ENCODE measurements at regions not wholly inside any gene's neighbourhood (a gene's known extent, or its start where the extent isn't known, plus 50 kb on each side); places are given as distances from the start of the nearest gene placed in this dataset.

GRCh38 chr10:45075826-45076380, 75.2 kb downstream of the ZNF22 start (continued):
- no peak for TF ChIP-seq ZNF518A (tag by site-specific recombination; conservative IDR thresholded peaks at IDR 0.05; ENCODE audit: low read depth)
- TF ChIP-seq ZNF670 (tag by site-specific recombination; IDR thresholded peaks at IDR 0.05; ENCODE audit: low read depth) = no peak

GRCh38 chr10:45076891-45077290, 76.2 kb downstream of the ZNF22 start:
- Histone ChIP-seq H3K9me3 (ENCODE audit: control insufficient read depth, insufficient read depth, low read depth, low read length) (no peaks in the 10 kb centered on the region), H3K4me1 (ENCODE audit: control insufficient read depth, insufficient read depth, low read length) (peaks cover 5% of the 10 kb centered on the region; the same call in 1 of the 2 replicates), H3K36me3 (ENCODE audit: control insufficient read depth in 2 of 2, insufficient read depth in 1 of 2, low read length in 2 of 2) (no peaks in the 10 kb centered on the region), H3K4me3 (ENCODE audit: low read depth, low read length) (no peak overlapping the region), H3K27ac (ENCODE audit: extremely low read depth, low read depth, low read length) (no peak overlapping the region)
- ChIA-PET CTCF (no interaction called here), POLR2A (no interaction called here)
- TF ChIP-seq ZFP69B (tag by site-specific recombination; IDR thresholded peaks at IDR 0.05) (no peak), ZBTB20 (tag by site-specific recombination; IDR thresholded peaks at IDR 0.05) (no peak), ZFP41 (tag by site-specific recombination; IDR thresholded peaks at IDR 0.05; ENCODE audit: borderline replicate concordance) (no peak), ZBTB10 (tag by site-specific recombination; IDR thresholded peaks at IDR 0.05) (no peak), ZSCAN5A (tag by site-specific recombination; IDR thresholded peaks at IDR 0.05) (no peak), HOXC10 (CRISPR knock-in tag; IDR thresholded peaks at IDR 0.05) (no peak), ZSCAN30 (tag by site-specific recombination; IDR thresholded peaks at IDR 0.05) (no peak), ZNF670 (tag by site-specific recombination; IDR thresholded peaks at IDR 0.05; ENCODE audit: low read depth) (no peak), ZNF76 (tag by site-specific recombination; IDR thresholded peaks at IDR 0.05; ENCODE audit: borderline replicate concordance, low read depth) (no peak), KLF8 (tag by site-specific recombination; IDR thresholded peaks at IDR 0.05) (no peak), GLIS2 (tag by site-specific recombination; IDR thresholded peaks at IDR 0.05) (no peak), ZNF521 (tag by site-specific recombination; IDR thresholded peaks at IDR 0.05) (no peak), WT1 (tag by site-specific recombination; IDR thresholded peaks at IDR 0.05) (no peak)

- no peak overlapping the region for H3K27ac ChIP-seq (ENCODE audit: extremely low read depth, low read depth, low read length)
- H3K36me3 ChIP-seq (ENCODE audit: control insufficient read depth in 2 of 2, insufficient read depth in 1 of 2, low read length in 2 of 2) = no peaks in the 10 kb centered on the region
- H3K4me3 ChIP-seq (ENCODE audit: low read depth, low read length) = no peak overlapping the region
- H3K9me3 ChIP-seq (ENCODE audit: control insufficient read depth, insufficient read depth, low read depth, low read length) = no peaks in the 10 kb centered on the region
- CTCF ChIA-PET = no interaction called here
- POLR2A ChIA-PET = no interaction called here
- peaks cover 5% of the 10 kb centered on the region; the same call in 1 of the 2 replicates for H3K4me1 ChIP-seq (ENCODE audit: control insufficient read depth, insufficient read depth, low read length)
- TF ChIP-seq ZBTB1 (tag by site-specific recombination; IDR thresholded peaks at IDR 0.05) = no peak
- TF ChIP-seq ZNF747 (tag by site-specific recombination; IDR thresholded peaks at IDR 0.05) = no peak
- TF ChIP-seq GFI1B (tag by site-specific recombination; IDR thresholded peaks at IDR 0.05) = no peak
- TF ChIP-seq ZNF221 (tag by site-specific recombination; IDR thresholded peaks at IDR 0.05; ENCODE audit: borderline replicate concordance) = no peak
Measured at GRCh38 chr10:45080331-45080730, 79.6 kb downstream of the ZNF22 start.

Data from HEK293 (cell line).